ENCODE measurements at regions not wholly inside any gene's neighbourhood (a gene's known extent, or its start where the extent isn't known, plus 50 kb on each side); places are given as distances from the start of the nearest gene placed in this dataset.

DNA sequence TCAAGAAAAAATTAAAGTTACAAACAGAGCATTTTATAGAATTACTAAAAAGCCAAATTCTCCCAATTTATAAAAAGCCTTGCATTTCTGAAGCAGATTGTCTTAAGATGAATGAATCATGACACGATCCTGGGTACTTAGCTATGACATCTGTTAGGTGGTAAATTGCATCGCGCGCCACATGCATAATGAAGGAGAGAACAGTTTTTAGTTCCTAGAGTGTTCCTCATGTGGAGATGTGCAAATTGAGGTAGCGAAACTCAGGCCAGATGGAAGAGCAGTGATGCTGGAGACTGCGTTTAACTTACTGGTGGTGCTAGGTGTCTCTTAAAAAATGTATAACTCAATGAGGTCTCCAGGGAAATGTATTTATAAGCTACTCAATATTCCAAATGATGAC lies 516.1 kb downstream of the EFNA5 start:
- intact Hi-C loops (cut with DNase I) = no loop called here
- Histone ChIP-seq H3K27ac (no peak overlapping the region), H3K4me3 (no peak overlapping the region), H3K4me1 (no peaks in the 10 kb centered on the region), H3K36me3 (no peaks in the 10 kb centered on the region), H3K27me3 (no peaks in the 10 kb centered on the region), H3K9me3 (no peaks in the 10 kb centered on the region)
- no peak for ATAC-seq
- TF ChIP-seq, protein P1, sequence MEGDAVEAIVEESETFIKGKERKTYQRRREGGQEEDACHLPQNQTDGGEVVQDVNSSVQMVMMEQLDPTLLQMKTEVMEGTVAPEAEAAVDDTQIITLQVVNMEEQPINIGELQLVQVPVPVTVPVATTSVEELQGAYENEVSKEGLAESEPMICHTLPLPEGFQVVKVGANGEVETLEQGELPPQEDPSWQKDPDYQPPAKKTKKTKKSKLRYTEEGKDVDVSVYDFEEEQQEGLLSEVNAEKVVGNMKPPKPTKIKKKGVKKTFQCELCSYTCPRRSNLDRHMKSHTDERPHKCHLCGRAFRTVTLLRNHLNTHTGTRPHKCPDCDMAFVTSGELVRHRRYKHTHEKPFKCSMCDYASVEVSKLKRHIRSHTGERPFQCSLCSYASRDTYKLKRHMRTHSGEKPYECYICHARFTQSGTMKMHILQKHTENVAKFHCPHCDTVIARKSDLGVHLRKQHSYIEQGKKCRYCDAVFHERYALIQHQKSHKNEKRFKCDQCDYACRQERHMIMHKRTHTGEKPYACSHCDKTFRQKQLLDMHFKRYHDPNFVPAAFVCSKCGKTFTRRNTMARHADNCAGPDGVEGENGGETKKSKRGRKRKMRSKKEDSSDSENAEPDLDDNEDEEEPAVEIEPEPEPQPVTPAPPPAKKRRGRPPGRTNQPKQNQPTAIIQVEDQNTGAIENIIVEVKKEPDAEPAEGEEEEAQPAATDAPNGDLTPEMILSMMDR (IDR thresholded peaks at IDR 0.05) = no peak
- DNase-seq = no peak

DNA sequence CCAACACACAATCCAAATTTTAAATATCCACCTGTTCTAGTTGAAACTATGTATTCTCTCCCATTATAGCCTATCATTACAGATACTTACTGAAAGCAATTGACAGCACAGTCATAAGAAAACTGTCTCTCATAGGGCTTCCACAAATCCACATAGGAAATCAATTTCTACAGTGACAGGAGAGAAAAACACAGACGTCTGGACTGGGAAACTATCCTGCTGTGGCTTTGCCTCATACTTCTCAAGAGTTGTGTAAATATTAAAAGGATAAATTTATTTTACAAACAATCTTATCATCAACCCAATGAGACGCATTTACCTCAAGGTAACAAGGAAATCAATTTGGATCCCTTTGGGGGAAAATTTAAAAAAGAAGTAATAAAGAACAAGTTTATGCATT lies 517.5 kb downstream of the EFNA5 start:
- DNase-seq = no peak
- ATAC-seq = no peak
- no peak overlapping the region for H3K4me3 ChIP-seq
- H3K36me3 ChIP-seq = no peaks in the 10 kb centered on the region
- intact Hi-C loops (cut with DNase I) = no loop called here
- TF ChIP-seq, protein P1 (IDR thresholded peaks at IDR 0.05) = no peak
- no peaks in the 10 kb centered on the region for H3K4me1 ChIP-seq
- H3K9me3 ChIP-seq = no peaks in the 10 kb centered on the region
- no peak overlapping the region for H3K27ac ChIP-seq
- H3K27me3 ChIP-seq = no peaks in the 10 kb centered on the region

DNA sequence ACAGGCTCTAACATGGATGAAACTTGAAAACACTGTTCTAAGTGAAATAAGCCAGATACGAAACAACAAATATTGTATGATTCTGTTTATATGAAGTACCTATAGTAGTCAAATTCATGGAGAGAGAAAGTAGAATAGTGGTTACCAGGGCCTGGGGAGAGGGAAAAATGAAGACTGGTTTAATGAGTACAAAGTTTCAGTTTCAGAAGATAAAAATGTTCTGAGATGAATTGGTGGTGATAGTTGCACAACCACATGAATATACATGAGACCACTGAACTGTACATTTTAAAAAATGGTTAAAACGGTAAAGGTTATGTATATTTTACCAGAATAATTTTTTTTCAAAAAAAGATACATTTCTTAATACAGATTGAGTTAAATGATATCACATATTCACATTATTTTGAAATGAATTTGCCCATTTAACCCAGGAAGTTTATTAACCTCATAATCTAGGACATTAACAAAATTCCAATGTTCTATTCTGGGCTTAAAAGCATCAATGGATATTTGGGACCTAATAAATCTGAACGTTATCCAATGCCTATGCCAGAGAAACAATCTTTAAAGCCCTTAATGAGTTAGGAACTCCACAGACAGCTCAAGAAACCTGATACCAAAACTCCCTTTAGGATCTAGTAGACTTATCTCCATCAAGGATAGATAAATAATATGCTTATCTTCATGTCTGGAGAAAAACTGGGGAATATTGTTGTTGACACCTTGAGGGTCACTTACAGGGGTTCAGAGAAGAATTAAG lies 521.3 kb downstream of the EFNA5 start:
- Histone ChIP-seq H3K27me3 (no peaks in the 10 kb centered on the region), H3K4me3 (no peak overlapping the region), H3K9me3 (no peaks in the 10 kb centered on the region), H3K36me3 (no peaks in the 10 kb centered on the region), H3K4me1 (no peaks in the 10 kb centered on the region), H3K27ac (no peak overlapping the region)
- intact Hi-C loops (cut with DNase I) = no loop called here
- TF ChIP-seq, protein P1 (IDR thresholded peaks at IDR 0.05) = no peak
- ATAC-seq = no peak
- no peak for DNase-seq

DNA sequence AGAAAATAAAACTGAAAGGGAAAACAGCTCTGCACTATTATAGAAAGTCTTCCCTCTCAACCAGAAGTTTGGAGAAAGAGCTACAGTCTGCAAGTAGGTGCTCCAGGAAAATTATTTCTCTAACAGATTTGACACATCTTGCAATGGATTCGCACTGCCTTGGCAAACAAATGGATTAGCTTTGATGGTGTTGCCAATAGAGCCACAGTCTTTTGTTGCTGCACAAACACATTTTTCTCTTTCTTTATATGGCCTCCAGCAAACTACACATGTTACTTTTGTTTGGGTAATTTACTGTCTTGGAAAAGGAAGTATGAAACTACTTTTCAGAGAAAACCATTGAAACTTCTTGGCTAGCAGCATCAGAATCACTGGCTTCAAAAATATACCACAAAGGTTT lies 523.1 kb downstream of the EFNA5 start:
- intact Hi-C loops (cut with DNase I) = no loop called here
- TF ChIP-seq, protein P1 (IDR thresholded peaks at IDR 0.05) = no peak
- DNase-seq = no peak

DNA sequence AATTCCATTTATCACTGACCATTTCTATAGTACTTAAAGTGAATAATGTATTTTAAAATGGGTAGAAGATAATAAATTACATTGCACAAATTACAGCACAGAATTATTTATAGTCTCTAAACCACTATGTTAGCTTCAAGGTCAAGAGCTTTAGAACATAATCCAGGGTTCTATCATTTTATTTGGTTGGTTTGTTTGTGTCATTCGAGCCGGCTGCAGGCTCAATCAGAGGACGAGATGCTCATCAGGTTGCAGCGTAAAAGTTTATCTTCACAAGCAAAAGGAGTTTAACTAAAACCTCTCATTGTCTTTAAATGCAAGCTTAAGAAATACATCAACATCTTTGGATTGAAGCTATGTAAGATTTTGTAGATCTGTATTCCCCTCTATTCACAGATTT lies 523.8 kb downstream of the EFNA5 start:
- Histone ChIP-seq H3K27me3 (no peaks in the 10 kb centered on the region), H3K27ac (no peak overlapping the region), H3K4me1 (no peaks in the 10 kb centered on the region), H3K4me3 (no peak overlapping the region), H3K36me3 (no peaks in the 10 kb centered on the region), H3K9me3 (no peaks in the 10 kb centered on the region)
- intact Hi-C loops (cut with DNase I) = no loop called here
- DNase-seq = no peak
- TF ChIP-seq, protein P1 (IDR thresholded peaks at IDR 0.05) = no peak
- no peak for ATAC-seq

More for the DNA sequence above, 523.1 kb downstream of the EFNA5 start:
- H3K9me3 ChIP-seq = no peaks in the 10 kb centered on the region
- no peak for ATAC-seq
- H3K4me1 ChIP-seq = no peaks in the 10 kb centered on the region
- H3K27me3 ChIP-seq = no peaks in the 10 kb centered on the region
- H3K36me3 ChIP-seq = no peaks in the 10 kb centered on the region
- no peak overlapping the region for H3K4me3 ChIP-seq
- H3K27ac ChIP-seq = no peak overlapping the region

DNA sequence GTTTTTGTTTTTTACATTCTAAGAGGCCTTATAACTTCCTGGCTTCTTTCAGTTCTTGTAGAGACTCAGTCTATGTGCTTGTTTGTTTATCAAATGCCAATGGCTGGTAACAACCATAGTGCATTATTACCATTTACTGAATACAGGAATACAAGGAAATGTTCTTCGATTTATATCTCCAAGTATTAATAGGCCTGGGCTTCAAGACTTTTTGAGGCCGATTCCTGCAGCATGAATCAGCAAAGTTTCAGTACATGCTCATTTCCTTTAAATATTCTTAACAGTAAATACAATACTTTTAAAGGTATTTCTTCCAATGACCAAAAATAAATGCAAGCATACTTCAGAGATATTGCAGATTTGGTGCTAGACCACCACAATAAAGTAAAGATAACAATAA lies 535.3 kb downstream of the EFNA5 start:
- H3K4me3 ChIP-seq = no peak overlapping the region
- ATAC-seq = no peak
- no peak for DNase-seq
- H3K4me1 ChIP-seq = no peaks in the 10 kb centered on the region
- H3K27ac ChIP-seq = no peak overlapping the region
- TF ChIP-seq, protein P1 (IDR thresholded peaks at IDR 0.05) = no peak
- H3K9me3 ChIP-seq = peaks cover under 1% of the 10 kb centered on the region
- H3K27me3 ChIP-seq = no peaks in the 10 kb centered on the region
- no peaks in the 10 kb centered on the region for H3K36me3 ChIP-seq
- intact Hi-C loops (cut with DNase I) = no loop called here
